ENCODE measurements at regions not wholly inside any gene's neighbourhood (a gene's known extent, or its start where the extent isn't known, plus 50 kb on each side); places are given as distances from the start of the nearest gene placed in this dataset.
"Not testable (repeated sequence)": the region's sequence is repeated elsewhere in the genome, so short reads cannot be mapped to it uniquely, and the experiment has no call there.

GRCh38 chr5:100983601-100984000 lies 80.5 kb upstream of the ST8SIA4 start:
- not testable (repeated sequence) for DNase-seq

- DNase-seq: no peak
Observed at GRCh38 chr5:100974082-100974481, 71.0 kb upstream of the ST8SIA4 start.

DNA sequence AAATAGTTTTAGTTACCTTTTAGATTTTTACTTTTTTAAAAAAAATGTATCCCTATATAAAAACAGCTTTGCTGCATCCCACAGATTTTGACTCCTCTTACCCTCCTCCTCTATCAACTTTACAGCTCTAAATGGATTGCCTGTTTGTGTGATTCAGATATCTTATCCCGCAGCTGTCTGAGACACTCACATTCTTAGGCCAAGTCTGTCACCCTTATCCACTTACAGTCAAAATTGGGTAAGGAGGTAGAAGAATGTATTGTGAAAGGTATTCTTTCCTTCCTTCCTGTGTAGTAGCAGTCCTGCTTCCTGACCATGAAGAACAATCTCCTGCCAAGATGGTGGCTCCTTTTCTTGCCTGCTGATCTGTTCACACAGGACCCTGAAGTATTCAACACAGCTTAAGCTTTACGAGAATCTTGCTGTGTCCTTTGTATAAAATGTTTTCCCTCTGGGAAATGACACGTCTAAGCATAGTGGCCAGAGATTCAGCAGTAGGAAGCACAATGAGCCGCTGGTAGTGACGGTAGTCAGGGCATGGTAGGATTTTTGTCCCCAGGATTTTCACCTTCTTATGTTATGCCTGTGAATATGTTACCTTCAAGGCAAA lies 67.7 kb upstream of the ST8SIA4 start:
- no peak for DNase-seq

GRCh38 chr5:100965291-100965690 lies 62.2 kb upstream of the ST8SIA4 start:
- DNase-seq: no peak

Measured in activated effector memory CD4-positive, alpha-beta T cell treated with Interleukin-2 at 50 U/mL for 16 hours (primary cell).